ENCODE measurements at regions not wholly inside any gene's neighbourhood (a gene's known extent, or its start where the extent isn't known, plus 50 kb on each side); places are given as distances from the start of the nearest gene placed in this dataset.
"Not testable (repeated sequence)": the region's sequence is repeated elsewhere in the genome, so short reads cannot be mapped to it uniquely, and the experiment has no call there.

DNA sequence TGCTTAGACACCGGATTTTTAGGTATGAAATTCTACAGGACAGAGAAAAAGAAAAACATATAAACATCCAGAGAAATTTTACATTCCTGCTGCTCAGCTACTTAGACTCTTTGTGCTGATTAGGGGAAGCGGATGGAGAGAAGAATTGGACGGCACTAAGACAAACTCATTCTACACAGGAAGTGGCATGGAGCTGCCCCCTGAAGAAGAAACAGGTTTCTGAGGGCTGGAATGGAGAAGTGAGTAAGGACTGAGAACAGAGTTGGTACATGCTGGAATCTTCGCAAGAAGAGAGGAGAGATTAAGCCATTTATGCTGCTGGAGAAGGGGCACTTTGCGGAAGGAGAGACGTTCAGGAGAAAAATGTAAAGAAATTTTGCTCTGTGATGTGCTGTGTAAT, 253.0 kb upstream of the ERBB4 start:
- Histone ChIP-seq H3K4me2 (ENCODE audit: insufficient read depth, low read length) (no peak overlapping the region), H3K9me1 (replicated peaks; ENCODE audit: control insufficient read depth, extremely low read depth, insufficient read depth, low read length) (no peaks in the 10 kb centered on the region), H3K79me2 (ENCODE audit: control insufficient read depth, insufficient read depth, low read length) (no peaks in the 10 kb centered on the region), H4K20me1 (replicated peaks; ENCODE audit: control insufficient read depth, extremely low read depth, insufficient read depth, low read length) (no peaks in the 10 kb centered on the region), H3K4me1 (ENCODE audit: control insufficient read depth, extremely low read depth, insufficient read depth, low read length) (no peaks in the 10 kb centered on the region), H3K9me3 (replicated peaks; ENCODE audit: control insufficient read depth, insufficient read depth, low read length) (no peaks in the 10 kb centered on the region), H3K4me3 (replicated peaks in 1 of 3; ENCODE audit: insufficient read depth in 1 of 3, low read depth in 1 of 3, low read length in 3 of 3) (no peak overlapping the region), H3K36me3 (ENCODE audit: control insufficient read depth in 2 of 2, extremely low read depth in 1 of 2, insufficient read depth in 2 of 2, low read length in 2 of 2) (no peaks in the 10 kb centered on the region), H2AFZ (ENCODE audit: low read depth, low read length) (no peak overlapping the region), H3K27ac (ENCODE audit: insufficient read depth, low read depth, low read length) (no peak overlapping the region), H3K27me3 (ENCODE audit: control insufficient read depth in 2 of 2, insufficient read depth in 2 of 2, low read length in 2 of 2) (no peaks in the 10 kb centered on the region), H3K9ac (replicated peaks; ENCODE audit: extremely low read depth, insufficient read depth, low read length) (no peak overlapping the region)
- POLR2A ChIA-PET, result no interaction called here
- DNase-seq (ENCODE audit: low read depth, low spot score) (no peak), FAIRE-seq (no peak)
- intact Hi-C loops (cut with micrococcal nuclease) (no loop called here), dilution Hi-C loops (cut with MboI; ENCODE audit: extremely low pct_ligation_motif_present, low sequenced_read_pairs) (no loop called here)
- TF ChIP-seq, protein P1, sequence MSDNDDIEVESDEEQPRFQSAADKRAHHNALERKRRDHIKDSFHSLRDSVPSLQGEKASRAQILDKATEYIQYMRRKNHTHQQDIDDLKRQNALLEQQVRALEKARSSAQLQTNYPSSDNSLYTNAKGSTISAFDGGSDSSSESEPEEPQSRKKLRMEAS (IDR thresholded peaks at IDR 0.05; ENCODE audit: insufficient read depth, insufficient read length), result no peak
- no peak for TF ChIP-seq POLR2AphosphoS5 (IDR thresholded peaks at IDR 0.05; ENCODE audit: insufficient read depth, low read depth, low read length)
- TF ChIP-seq GATA2 (IDR thresholded peaks at IDR 0.05; ENCODE audit: insufficient read depth, insufficient read length, low read depth, low read length), result no peak
- TF ChIP-seq EZH2 (IDR thresholded peaks at IDR 0.05; ENCODE audit: borderline replicate concordance, low read depth, low read length, severe bottlenecking), result no peak
- no peak for TF ChIP-seq MYC (IDR thresholded peaks at IDR 0.05; ENCODE audit: low read depth, low read length)
- TF ChIP-seq JUN (IDR thresholded peaks at IDR 0.05; ENCODE audit: borderline replicate concordance, insufficient read depth, insufficient read length, low read depth), result no peak
- no peak for TF ChIP-seq FOS (IDR thresholded peaks at IDR 0.05; ENCODE audit: borderline replicate concordance, insufficient read depth, low read length)
- TF ChIP-seq, protein P2, sequence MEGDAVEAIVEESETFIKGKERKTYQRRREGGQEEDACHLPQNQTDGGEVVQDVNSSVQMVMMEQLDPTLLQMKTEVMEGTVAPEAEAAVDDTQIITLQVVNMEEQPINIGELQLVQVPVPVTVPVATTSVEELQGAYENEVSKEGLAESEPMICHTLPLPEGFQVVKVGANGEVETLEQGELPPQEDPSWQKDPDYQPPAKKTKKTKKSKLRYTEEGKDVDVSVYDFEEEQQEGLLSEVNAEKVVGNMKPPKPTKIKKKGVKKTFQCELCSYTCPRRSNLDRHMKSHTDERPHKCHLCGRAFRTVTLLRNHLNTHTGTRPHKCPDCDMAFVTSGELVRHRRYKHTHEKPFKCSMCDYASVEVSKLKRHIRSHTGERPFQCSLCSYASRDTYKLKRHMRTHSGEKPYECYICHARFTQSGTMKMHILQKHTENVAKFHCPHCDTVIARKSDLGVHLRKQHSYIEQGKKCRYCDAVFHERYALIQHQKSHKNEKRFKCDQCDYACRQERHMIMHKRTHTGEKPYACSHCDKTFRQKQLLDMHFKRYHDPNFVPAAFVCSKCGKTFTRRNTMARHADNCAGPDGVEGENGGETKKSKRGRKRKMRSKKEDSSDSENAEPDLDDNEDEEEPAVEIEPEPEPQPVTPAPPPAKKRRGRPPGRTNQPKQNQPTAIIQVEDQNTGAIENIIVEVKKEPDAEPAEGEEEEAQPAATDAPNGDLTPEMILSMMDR (IDR thresholded peaks at IDR 0.05; ENCODE audit: extremely low read depth in 1 of 2, insufficient read depth in 1 of 2, low read depth in 1 of 2, low read length in 2 of 2), result no peak
- no peak for TF ChIP-seq POLR2A (IDR thresholded peaks at IDR 0.05; ENCODE audit: low read depth, low read length)
- CTCF ChIA-PET, result no interaction called here
- no TSS peak for BruUV-seq (replicated peaks)

DNA sequence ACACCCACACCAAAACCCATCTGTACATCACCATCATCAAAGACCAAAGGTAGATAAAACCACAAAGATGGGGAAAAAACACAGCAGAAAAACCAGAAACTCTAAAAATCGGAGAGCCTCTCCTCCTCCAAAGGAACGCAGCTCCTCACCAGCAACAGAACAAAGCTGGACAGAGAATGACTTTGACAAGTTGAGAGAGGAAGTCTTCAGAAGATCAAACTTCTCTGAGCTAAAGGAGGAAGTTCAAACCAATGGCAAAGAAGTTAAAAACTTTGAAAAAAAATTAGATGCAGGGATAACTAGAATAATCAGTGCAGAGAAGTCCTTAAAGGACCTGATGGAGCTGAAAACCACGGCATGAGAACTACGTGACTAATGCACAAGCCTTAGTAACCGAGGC, 247.5 kb upstream of the ERBB4 start:
- H3K4me2 ChIP-seq (ENCODE audit: insufficient read depth, low read length); H3K9ac ChIP-seq (replicated peaks; ENCODE audit: extremely low read depth, insufficient read depth, low read length); H4K20me1 ChIP-seq (replicated peaks; ENCODE audit: control insufficient read depth, extremely low read depth, insufficient read depth, low read length); H2AFZ ChIP-seq (ENCODE audit: low read depth, low read length); dilution Hi-C loops (cut with MboI; ENCODE audit: extremely low pct_ligation_motif_present, low sequenced_read_pairs); H3K27me3 ChIP-seq (ENCODE audit: control insufficient read depth in 2 of 2, insufficient read depth in 2 of 2, low read length in 2 of 2); BruUV-seq (replicated peaks); H3K79me2 ChIP-seq (ENCODE audit: control insufficient read depth, insufficient read depth, low read length); DNase-seq (ENCODE audit: low read depth, low spot score); POLR2A ChIA-PET; H3K9me1 ChIP-seq (replicated peaks; ENCODE audit: control insufficient read depth, extremely low read depth, insufficient read depth, low read length); H3K4me1 ChIP-seq (ENCODE audit: control insufficient read depth, extremely low read depth, insufficient read depth, low read length); H3K27ac ChIP-seq (ENCODE audit: insufficient read depth, low read depth, low read length); H3K36me3 ChIP-seq (ENCODE audit: control insufficient read depth in 2 of 2, extremely low read depth in 1 of 2, insufficient read depth in 2 of 2, low read length in 2 of 2); H3K9me3 ChIP-seq (replicated peaks; ENCODE audit: control insufficient read depth, insufficient read depth, low read length); intact Hi-C loops (cut with micrococcal nuclease); H3K4me3 ChIP-seq (replicated peaks in 1 of 3; ENCODE audit: insufficient read depth in 1 of 3, low read depth in 1 of 3, low read length in 3 of 3); FAIRE-seq: not testable (repeated sequence)
- CTCF ChIA-PET, result interaction anchor here (0.6 kb wide), 1 partner anchor 363 kb away, joined by 3 read pairs; no protein-coding TSS in a partner anchor
